Stimulated activated naive CD8-positive, alpha-beta T cell treated with anti-CD3 and anti-CD28 coated beads, Interleukin-15, Interleukin-2, amounts not matched to agents 100 ng/mL and 50 ng/mL, for 24 hours (primary cell): ENCODE measurements at regions not wholly inside any gene's neighbourhood (a gene's known extent, or its start where the extent isn't known, plus 50 kb on each side); places are given as distances from the start of the nearest gene placed in this dataset.

Experiments
- H3K27ac Mint-ChIP-seq: one replicate; pipeline ENCODE4 v1.8.0; 2021; ENCODE audit warnings: mild to moderate bottlenecking, mixed read lengths
- H3K27me3 Mint-ChIP-seq: one replicate; pipeline ENCODE4 v1.8.0; 2021; ENCODE audit warnings: mixed read lengths
- H3K36me3 Mint-ChIP-seq: one replicate; pipeline ENCODE4 v1.8.0; 2021; ENCODE audit warnings: low read depth, mixed read lengths
- H3K4me1 Mint-ChIP-seq: one replicate; pipeline ENCODE4 v1.8.0; 2021; ENCODE audit warnings: low read depth, mixed read lengths
- H3K4me3 Mint-ChIP-seq: one replicate; pipeline ENCODE4 v1.8.0; 2021; ENCODE audit warnings: mild to moderate bottlenecking, mixed read lengths
- H3K9me3 Mint-ChIP-seq: one replicate; pipeline ENCODE4 v1.8.0; 2021; ENCODE audit warnings: mixed read lengths

DNA sequence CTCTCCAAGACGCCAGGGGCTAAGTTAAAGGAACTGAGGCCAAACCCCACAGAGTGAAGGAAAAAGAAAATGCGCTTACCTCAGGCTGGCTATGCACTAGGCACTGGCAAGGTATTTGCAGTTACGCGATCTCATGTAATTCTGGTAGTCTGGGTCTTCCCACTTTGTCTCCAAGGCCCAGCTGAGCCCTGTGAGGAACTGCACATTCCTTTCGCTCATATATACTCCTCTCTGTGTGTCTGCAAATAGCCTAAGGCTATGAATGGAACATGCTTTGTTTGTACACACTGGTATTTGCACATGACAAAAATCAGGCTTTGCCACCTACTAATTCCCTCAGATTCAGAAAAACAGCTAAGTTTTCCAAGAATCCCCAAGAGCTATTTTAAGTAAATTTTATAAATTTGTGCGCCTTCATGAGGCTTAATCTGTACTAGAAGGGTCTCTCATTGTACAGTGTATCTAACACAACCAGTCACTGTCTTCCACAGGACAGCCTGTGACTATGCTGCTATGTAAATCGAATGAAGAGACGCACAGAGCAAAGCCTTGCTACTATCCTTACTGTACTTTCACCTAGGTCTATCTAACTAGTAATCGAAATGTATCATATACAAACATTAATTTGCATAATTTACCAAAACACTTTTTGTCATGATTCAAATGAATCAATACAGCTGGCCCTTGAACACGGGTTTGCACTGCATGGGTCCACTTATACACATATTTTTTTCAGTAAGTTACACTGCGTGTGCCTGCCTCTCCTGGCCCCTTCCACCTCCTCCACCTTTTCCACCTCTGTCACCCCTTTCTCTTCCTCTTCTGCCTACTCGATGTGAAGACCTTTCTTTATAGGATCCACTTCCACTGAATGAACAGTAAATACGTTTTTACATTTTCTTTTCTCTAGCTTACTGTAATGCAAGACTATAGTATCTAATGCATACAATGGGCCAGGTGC, 87.0 kb downstream of the SIPA1L2 start:
- Mint-ChIP-seq H3K4me1 (peaks cover 11% of the 10 kb centered on the region), H3K9me3 (no peaks in the 10 kb centered on the region), H3K27ac (no peak overlapping the region), H3K4me3 (no peak overlapping the region), H3K27me3 (no peaks in the 10 kb centered on the region), H3K36me3 (no peaks in the 10 kb centered on the region)

DNA sequence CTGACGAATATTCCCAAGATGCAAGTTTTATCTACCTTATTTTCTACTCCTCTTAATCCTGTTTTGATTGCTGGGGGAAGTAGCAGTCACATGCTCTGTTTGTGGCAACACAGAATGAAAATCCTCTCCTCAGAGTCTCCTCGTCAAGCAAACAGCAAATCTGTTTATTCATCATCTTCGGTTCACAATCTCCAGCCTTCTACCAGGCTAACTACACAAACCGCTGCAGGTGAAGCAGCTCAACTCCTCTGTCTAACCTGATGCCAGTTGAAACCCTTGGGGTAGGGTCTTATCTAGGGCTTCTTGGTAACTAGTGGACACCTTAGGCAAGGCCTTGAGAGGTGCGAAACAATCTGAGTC, 91.0 kb downstream of the SIPA1L2 start:
- H3K27me3 Mint-ChIP-seq: no peaks in the 10 kb centered on the region
- H3K9me3 Mint-ChIP-seq: no peaks in the 10 kb centered on the region
- peaks cover 14% of the 10 kb centered on the region for H3K4me1 Mint-ChIP-seq
- H3K36me3 Mint-ChIP-seq: no peaks in the 10 kb centered on the region
- no peak overlapping the region for H3K4me3 Mint-ChIP-seq
- H3K27ac Mint-ChIP-seq: no peak overlapping the region

DNA sequence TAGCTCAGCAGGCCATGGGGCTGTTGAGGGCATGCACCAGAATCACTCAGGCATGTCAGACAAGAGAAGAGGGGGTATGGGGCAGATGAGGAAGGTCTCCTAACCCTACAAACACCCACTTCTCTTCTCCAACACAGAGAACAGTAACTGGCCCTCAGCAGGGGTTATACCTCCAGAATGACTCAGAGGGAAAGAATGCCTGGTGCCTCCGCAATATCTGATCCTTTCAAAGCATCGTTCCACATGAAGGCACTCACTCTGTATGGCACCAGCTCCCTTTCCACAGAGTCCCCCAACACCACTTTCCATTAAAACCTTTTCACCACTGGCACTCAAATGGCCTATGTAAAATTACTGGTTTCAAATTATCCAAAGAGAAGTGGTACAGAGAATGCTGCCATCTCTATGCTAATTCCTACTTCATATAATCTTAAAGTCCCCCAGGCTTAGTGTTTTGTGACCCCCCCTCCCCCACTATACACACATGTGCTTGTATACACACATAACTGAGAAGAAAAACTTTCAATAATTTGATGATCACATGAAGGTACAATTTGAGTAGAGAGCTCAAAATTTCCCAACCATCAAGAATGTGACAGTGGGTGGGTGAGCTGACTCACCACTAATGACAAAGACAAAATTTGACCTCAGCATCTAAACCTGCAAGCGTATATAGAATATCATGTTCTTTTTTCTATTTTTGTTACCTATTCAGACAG, 91.5 kb downstream of the SIPA1L2 start:
- Mint-ChIP-seq H3K27ac (no peak overlapping the region), H3K9me3 (no peaks in the 10 kb centered on the region), H3K4me1 (peaks cover 14% of the 10 kb centered on the region), H3K36me3 (no peaks in the 10 kb centered on the region), H3K4me3 (no peak overlapping the region), H3K27me3 (no peaks in the 10 kb centered on the region)

DNA sequence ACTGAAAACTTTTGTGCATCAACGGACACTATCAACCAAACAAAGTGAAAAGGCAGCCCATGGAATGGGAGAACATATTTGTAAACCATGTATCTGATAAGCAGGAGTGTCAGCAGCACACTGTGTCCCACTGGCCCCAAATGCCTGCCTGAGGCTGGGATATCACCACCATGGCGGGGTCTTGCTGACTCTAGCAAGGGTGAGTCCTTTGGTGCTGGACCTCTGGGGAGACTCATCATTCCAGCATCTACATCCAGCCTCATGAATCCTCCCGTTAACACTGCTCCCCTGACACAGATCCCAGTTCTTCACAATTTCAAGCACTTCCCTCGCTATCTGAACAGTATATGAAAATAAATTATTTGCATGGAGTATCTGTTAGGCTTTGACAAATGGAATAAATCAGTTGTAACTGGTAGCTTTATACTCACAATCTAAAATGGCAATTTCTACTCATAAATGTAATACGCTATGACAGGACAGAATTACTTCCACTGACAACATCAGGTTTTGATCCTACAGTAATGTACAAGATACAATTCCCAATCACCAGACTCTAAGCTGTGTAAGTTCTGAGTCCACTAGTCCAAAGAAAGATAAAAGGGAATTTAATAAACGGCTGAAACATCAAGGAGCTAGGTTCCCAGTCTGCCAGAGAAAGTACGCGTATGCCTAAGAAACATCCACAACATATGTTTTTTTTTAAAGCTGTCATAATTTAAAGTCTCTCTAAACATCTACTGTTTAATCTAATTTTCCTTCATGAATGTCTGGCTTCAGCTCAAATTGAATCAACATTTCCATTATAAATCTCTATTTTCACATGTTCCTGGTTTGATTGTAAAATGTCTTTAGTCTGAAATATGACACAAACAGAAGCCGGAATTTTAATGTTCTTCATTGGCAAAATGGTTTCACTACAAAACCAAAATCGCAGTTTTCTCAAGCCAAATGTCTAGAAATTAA, 95.1 kb downstream of the SIPA1L2 start:
- Mint-ChIP-seq H3K4me3 (no peak overlapping the region), H3K36me3 (no peaks in the 10 kb centered on the region), H3K27me3 (peaks cover 4% of the 10 kb centered on the region), H3K9me3 (no peaks in the 10 kb centered on the region), H3K27ac (no peak overlapping the region), H3K4me1 (peaks cover 14% of the 10 kb centered on the region)

- no peak overlapping the region for H3K4me3 Mint-ChIP-seq
- H3K27ac Mint-ChIP-seq: no peak overlapping the region
- H3K9me3 Mint-ChIP-seq: no peaks in the 10 kb centered on the region
- H3K36me3 Mint-ChIP-seq: no peaks in the 10 kb centered on the region
- peaks cover 4% of the 10 kb centered on the region for H3K27me3 Mint-ChIP-seq
- H3K4me1 Mint-ChIP-seq: peaks cover 16% of the 10 kb centered on the region
Observed at GRCh38 chr1:232533328-232533727, 96.6 kb downstream of the SIPA1L2 start.

DNA sequence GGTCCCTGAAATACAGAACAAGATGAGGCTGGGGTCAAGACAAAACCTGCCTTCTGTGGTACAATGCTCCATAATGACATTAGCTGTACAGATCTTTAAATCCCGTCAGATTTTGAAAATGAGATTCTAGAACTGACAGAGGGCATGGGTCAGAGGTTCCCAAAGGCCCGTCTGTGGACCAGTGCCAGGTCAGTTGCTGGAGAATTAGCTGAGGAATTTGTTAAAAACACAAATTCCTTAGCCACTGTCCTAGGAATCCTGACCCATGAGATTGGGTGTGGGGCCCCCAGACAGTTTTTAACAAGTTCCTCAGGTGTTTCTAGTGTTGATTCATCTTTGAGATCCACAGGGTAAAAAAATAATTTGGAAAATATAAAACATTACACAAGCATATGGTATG, 97.0 kb downstream of the SIPA1L2 start:
- peaks cover 4% of the 10 kb centered on the region for H3K27me3 Mint-ChIP-seq
- no peaks in the 10 kb centered on the region for H3K36me3 Mint-ChIP-seq
- H3K27ac Mint-ChIP-seq: no peak overlapping the region
- H3K4me3 Mint-ChIP-seq: no peak overlapping the region
- no peaks in the 10 kb centered on the region for H3K9me3 Mint-ChIP-seq
- H3K4me1 Mint-ChIP-seq: peaks cover 16% of the 10 kb centered on the region

GRCh38 chr1:232531291-232531690, 98.6 kb downstream of the SIPA1L2 start:
- no peak overlapping the region for H3K4me3 Mint-ChIP-seq
- no peak overlapping the region for H3K27ac Mint-ChIP-seq
- no peaks in the 10 kb centered on the region for H3K36me3 Mint-ChIP-seq
- H3K4me1 Mint-ChIP-seq: peaks cover 13% of the 10 kb centered on the region
- H3K9me3 Mint-ChIP-seq: no peaks in the 10 kb centered on the region
- H3K27me3 Mint-ChIP-seq: peaks cover 4% of the 10 kb centered on the region

- no peak overlapping the region for H3K27ac Mint-ChIP-seq
- H3K27me3 Mint-ChIP-seq: peaks cover 4% of the 10 kb centered on the region
- H3K4me1 Mint-ChIP-seq: peaks cover 13% of the 10 kb centered on the region
- no peaks in the 10 kb centered on the region for H3K9me3 Mint-ChIP-seq
- H3K36me3 Mint-ChIP-seq: no peaks in the 10 kb centered on the region
- H3K4me3 Mint-ChIP-seq: no peak overlapping the region
Observed at GRCh38 chr1:232529747-232530146, 100.2 kb downstream of the SIPA1L2 start.

DNA sequence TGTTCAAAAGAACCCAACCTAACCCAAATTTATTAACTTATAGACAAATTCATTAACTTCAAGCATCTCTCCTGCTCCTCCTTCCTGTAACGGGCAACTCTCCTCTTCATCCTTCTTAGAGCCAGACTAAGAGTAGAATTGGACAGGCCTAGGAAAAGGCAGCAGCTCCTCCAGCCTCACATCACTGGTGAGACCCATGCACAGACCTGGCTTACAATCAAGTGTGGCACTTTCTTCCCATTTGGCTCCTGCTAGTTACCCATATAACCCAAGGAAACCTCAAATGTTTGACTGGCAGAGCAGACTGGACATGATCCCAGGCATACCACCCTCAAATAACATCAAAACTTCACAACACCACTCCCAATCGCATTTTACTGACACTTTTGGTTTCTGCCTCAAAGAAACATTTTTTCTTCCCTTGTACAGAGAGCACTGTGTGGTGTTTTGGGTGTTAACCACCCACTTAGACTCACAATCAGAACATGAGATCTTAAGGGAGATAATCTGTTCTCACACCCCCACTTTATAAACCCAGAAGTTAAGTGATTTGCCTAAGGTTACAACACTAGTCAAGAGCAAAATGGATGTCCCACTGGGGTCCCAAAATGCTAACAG, 101.4 kb downstream of the SIPA1L2 start:
- H3K27ac Mint-ChIP-seq: no peak overlapping the region
- no peaks in the 10 kb centered on the region for H3K9me3 Mint-ChIP-seq
- no peak overlapping the region for H3K4me3 Mint-ChIP-seq
- peaks cover 13% of the 10 kb centered on the region for H3K4me1 Mint-ChIP-seq
- no peaks in the 10 kb centered on the region for H3K36me3 Mint-ChIP-seq
- peaks cover 4% of the 10 kb centered on the region for H3K27me3 Mint-ChIP-seq

GRCh38 chr1:232524056-232524455, 105.9 kb downstream of the SIPA1L2 start:
- no peaks in the 10 kb centered on the region for H3K36me3 Mint-ChIP-seq
- H3K27ac Mint-ChIP-seq: no peak overlapping the region
- no peak overlapping the region for H3K4me3 Mint-ChIP-seq
- peaks cover 16% of the 10 kb centered on the region for H3K4me1 Mint-ChIP-seq
- H3K27me3 Mint-ChIP-seq: peaks cover 11% of the 10 kb centered on the region
- H3K9me3 Mint-ChIP-seq: no peaks in the 10 kb centered on the region

DNA sequence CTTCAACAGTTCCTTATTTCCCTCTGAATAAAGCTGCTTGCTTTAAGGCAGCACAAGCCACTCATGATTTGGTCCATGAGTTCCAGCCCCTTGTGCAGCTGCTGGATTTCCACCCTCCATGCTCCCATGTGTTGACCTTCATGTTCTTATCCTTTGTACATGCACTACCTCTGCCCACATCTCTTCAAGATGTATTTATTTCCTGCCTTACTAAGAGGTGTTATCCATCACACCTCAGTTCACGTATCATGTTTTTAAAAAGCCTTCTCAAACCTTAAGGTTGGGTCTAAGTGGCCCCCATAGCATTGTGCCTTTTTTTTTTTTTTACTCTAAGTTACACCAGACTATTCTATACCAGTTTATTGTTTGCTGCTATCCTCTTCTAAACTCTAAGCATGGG, 107.7 kb downstream of the SIPA1L2 start:
- Mint-ChIP-seq H3K36me3 (no peaks in the 10 kb centered on the region), H3K27me3 (peaks cover 15% of the 10 kb centered on the region), H3K9me3 (no peaks in the 10 kb centered on the region), H3K27ac (no peak overlapping the region), H3K4me3 (no peak overlapping the region), H3K4me1 (peaks cover 6% of the 10 kb centered on the region)

GRCh38 chr1:232521660-232522059, 108.3 kb downstream of the SIPA1L2 start:
- H3K27me3 Mint-ChIP-seq: peaks cover 15% of the 10 kb centered on the region
- H3K36me3 Mint-ChIP-seq: no peaks in the 10 kb centered on the region
- H3K4me3 Mint-ChIP-seq: no peak overlapping the region
- H3K9me3 Mint-ChIP-seq: no peaks in the 10 kb centered on the region
- peaks cover 6% of the 10 kb centered on the region for H3K4me1 Mint-ChIP-seq
- no peak overlapping the region for H3K27ac Mint-ChIP-seq

GRCh38 chr1:232519186-232519585, 110.7 kb downstream of the SIPA1L2 start:
- Mint-ChIP-seq H3K27me3 (peaks cover 15% of the 10 kb centered on the region), H3K4me3 (no peak overlapping the region), H3K27ac (no peak overlapping the region), H3K9me3 (no peaks in the 10 kb centered on the region), H3K4me1 (peaks cover 6% of the 10 kb centered on the region), H3K36me3 (no peaks in the 10 kb centered on the region)

DNA sequence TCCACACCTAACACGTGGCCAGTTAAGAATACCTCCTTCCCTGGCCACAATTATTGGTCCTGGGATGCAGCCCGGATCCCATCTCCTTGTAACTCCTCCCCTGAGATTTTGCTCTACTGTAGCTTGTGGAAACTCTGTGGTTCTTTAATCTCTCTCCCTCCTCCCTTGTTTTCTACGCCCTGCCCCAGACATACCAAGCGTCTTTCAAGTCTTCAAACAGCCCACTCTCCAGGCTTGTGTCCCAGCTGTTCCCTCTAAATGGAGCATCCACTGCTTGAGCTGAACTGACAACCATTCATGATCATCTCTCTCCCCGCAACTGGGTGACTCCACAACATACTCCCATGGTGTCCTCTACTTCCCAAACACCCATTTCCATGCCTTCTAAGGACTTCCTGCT, 111.6 kb downstream of the SIPA1L2 start:
- Mint-ChIP-seq H3K27ac (no peak overlapping the region), H3K4me3 (no peak overlapping the region), H3K27me3 (peaks cover 15% of the 10 kb centered on the region), H3K4me1 (peaks cover 6% of the 10 kb centered on the region), H3K9me3 (no peaks in the 10 kb centered on the region), H3K36me3 (no peaks in the 10 kb centered on the region)
